Upper lobe of left lung (tissue), 4 donors: ENCODE measurements at regions not wholly inside any gene's neighbourhood (a gene's known extent, or its start where the extent isn't known, plus 50 kb on each side); places are given as distances from the start of the nearest gene placed in this dataset.

ENCODE experiments used
- CTCF ChIP-seq, 6 experiments: fragments of 450-650 bp in 4 of 6; fragments of 200-600 bp in 2 of 6; sonication (generic) in 2 of 6; IDR thresholded peaks; one replicate each; pipeline ENCODE4 v1.5.1; 2016 to 2019; ENCODE audit warnings: antibody characterized with exemption in 6 of 6
- EP300 ChIP-seq, 4 donors: sonication (generic); formaldehyde crosslinking; IDR thresholded peaks; one replicate each; pipeline ENCODE4 v1.5.1; 2017; ENCODE audit warnings: antibody characterized with exemption in 4 of 4, control low read depth in 2 of 4

GRCh38 chr6:23454080-23454976, 671.7 kb upstream of the NRSN1 start:
- TF ChIP-seq CTCF (IDR thresholded peaks at IDR 0.05): no peak
- TF ChIP-seq EP300 (IDR thresholded peaks at IDR 0.05): no peak
